ENCODE measurements at regions not wholly inside any gene's neighbourhood (a gene's known extent, or its start where the extent isn't known, plus 50 kb on each side); places are given as distances from the start of the nearest gene placed in this dataset.

DNA sequence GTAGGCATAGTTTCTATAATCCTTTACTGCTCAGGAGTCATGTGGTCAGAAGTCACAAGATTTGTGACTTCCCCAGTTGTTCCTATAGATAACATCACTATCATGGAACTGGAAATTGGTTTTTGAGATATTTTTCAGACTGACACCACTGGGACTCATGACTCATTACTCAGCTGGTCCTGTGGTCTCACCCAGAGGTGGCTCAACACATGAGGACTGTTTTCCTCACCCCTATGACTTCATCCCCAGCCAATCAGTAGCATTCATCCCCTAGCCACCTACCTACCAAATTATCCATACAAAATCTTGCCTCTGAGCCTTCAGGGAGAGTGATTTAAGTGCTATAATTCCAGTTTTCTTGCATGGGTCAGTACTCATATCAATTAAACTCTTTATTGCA lies 1217.7 kb downstream of the EPHA7 start:
- no peak for DNase-seq (ENCODE audit: low read depth in 1 of 2, low spot score in 2 of 2)
- no peak for TF ChIP-seq CBX5 (IDR thresholded peaks at IDR 0.05; ENCODE audit: low read depth, low read length)
- TF ChIP-seq KDM5A (IDR thresholded peaks at IDR 0.05; ENCODE audit: low read length), result no peak
- H3K4me1 ChIP-seq (replicated peaks in 1 of 4; ENCODE audit: control insufficient read depth in 3 of 4, insufficient read depth in 4 of 4, low read length in 3 of 4), result no peaks in the 10 kb centered on the region
- ChIA-PET POLR2A (ENCODE audit: partially characterized antibody) (no interaction called here), CTCF (ENCODE audit: partially characterized antibody) (no interaction called here)
- no peak for FAIRE-seq
- H3K4ac ChIP-seq (replicated peaks; ENCODE audit: insufficient read length, low read depth, low read length), result no peak overlapping the region
- H3K14ac ChIP-seq (ENCODE audit: insufficient read length), result no peak overlapping the region
- H4K91ac ChIP-seq (replicated peaks; ENCODE audit: insufficient read length, low read length), result no peak overlapping the region
- H4K5ac ChIP-seq (ENCODE audit: insufficient read length, low read depth, low read length), result no peak overlapping the region
- no peak overlapping the region for H2AFZ ChIP-seq (ENCODE audit: low read length)
- H2AK5ac ChIP-seq (ENCODE audit: low read depth, low read length), result no peak overlapping the region
- H3K23me2 ChIP-seq (ENCODE audit: low read depth, low read length), result no peaks in the 10 kb centered on the region
- no peak overlapping the region for H3K56ac ChIP-seq (replicated peaks; ENCODE audit: insufficient read length, low read depth, low read length)
- no peak overlapping the region for H3K4me3 ChIP-seq (ENCODE audit: extremely low read depth in 1 of 4, insufficient read depth in 2 of 4, low read depth in 3 of 4, low read length in 4 of 4)
- H3K36me3 ChIP-seq (ENCODE audit: control insufficient read depth in 2 of 4, insufficient read depth in 4 of 4, low read length in 3 of 4), result no peaks in the 10 kb centered on the region
- no peak overlapping the region for H3K23ac ChIP-seq (ENCODE audit: insufficient read length)
- peaks cover 0 to 2% of the 10 kb centered on the region in 2 experiments for H4K20me1 ChIP-seq (replicated peaks in 1 of 2; ENCODE audit: control insufficient read depth in 1 of 2, insufficient read depth in 2 of 2, low read length in 2 of 2)
- no peak overlapping the region for H2BK120ac ChIP-seq (replicated peaks; ENCODE audit: low read depth, low read length)
- H2BK20ac ChIP-seq (ENCODE audit: low read length), result no peak overlapping the region
- no peak overlapping the region for H3K27ac ChIP-seq (ENCODE audit: low read depth, low read length)
- no peaks in the 10 kb centered on the region for H3K9me3 ChIP-seq (ENCODE audit: insufficient read depth in 2 of 2, low read depth in 1 of 2, low read length in 1 of 2)
- H2BK15ac ChIP-seq (ENCODE audit: low read length), result no peak overlapping the region
- H2BK5ac ChIP-seq (ENCODE audit: low read depth, low read length), result no peak overlapping the region
- no peaks in the 10 kb centered on the region for H3K79me1 ChIP-seq (ENCODE audit: low read depth, low read length)
- H3K18ac ChIP-seq (ENCODE audit: extremely low read depth, low read length), result no peak overlapping the region
- H3K9ac ChIP-seq (replicated peaks in 1 of 4; ENCODE audit: extremely low read depth in 1 of 4, low read depth in 3 of 4, low read length in 3 of 4), result no peak overlapping the region
- no peaks in the 10 kb centered on the region for H3K27me3 ChIP-seq (replicated peaks in 1 of 4; ENCODE audit: control insufficient read depth in 3 of 4, extremely low read depth in 1 of 4, insufficient read depth in 3 of 4, low read length in 3 of 4)
- H2BK12ac ChIP-seq (ENCODE audit: low read depth, low read length), result no peak overlapping the region
- no peak overlapping the region for H3K4me2 ChIP-seq (ENCODE audit: insufficient read depth in 1 of 2, low read depth in 2 of 2, low read length in 2 of 2)
- no peak overlapping the region for H4K8ac ChIP-seq (ENCODE audit: extremely low read depth, insufficient read depth, low read length)
- H3K79me2 ChIP-seq (ENCODE audit: control insufficient read depth in 1 of 2, insufficient read depth in 2 of 2, low read length in 2 of 2), result no peaks in the 10 kb centered on the region

Data from H1 (cell line).